K562 (cell line): ENCODE measurements at regions not wholly inside any gene's neighbourhood (a gene's known extent, or its start where the extent isn't known, plus 50 kb on each side); places are given as distances from the start of the nearest gene placed in this dataset.

ENCODE experiments used
- ATAC-seq: fragments of 200-7000 bp; cut with Tn5 transposase; 3 replicates; pipeline ENCODE4 v1.9.1; 2020; ENCODE audit warnings: moderate library complexity
- BruUV-seq: library from RNA; stranded (reverse); fragments of 400-500 nt; replicated peaks from 2 replicates; lab custom pipeline; 2021; lab: Mats Ljungman, UMichigan
- CTCF ChIA-PET: fragments of 300-600 bp; formaldehyde crosslinking; extraction: SDS; loops from one replicate; lab custom pipeline; 2021; ENCODE audit warnings: low intra/inter-chr PET ratio; lab: Yijun Ruan, JAX
- POLR2A ChIA-PET: fragments of 300-600, 350-650 bp; sonication (Branson Sonifier 250); formaldehyde crosslinking; extraction: SDS; loops from one replicate; lab custom pipeline; 2021; ENCODE audit warnings: antibody characterized with exemption, inconsistent platforms; lab: Yijun Ruan, JAX
- DNase-seq, 4 experiments: peaks; one replicate each; pipeline versions ENCODE4 v3.0.0 to v3.0.0-alpha.2; 2011 to 2018; ENCODE audit warnings: low spot score in 3 of 4, mixed read lengths in 3 of 4; ENCODE audit errors: extremely low read depth in 1 of 4
- FAIRE-seq: peaks from 2 replicates; lab custom pipeline; 2011; peaks lifted over from hg19 to GRCh38; lab: Jason Lieb, UNC
- H2AFZ ChIP-seq: 2 replicates; pipeline ENCODE4 v1.6.0; 2011; ENCODE audit warnings: low read depth, low read length, control low read depth, inconsistent platforms
- H3K27ac ChIP-seq: fragments of 200-600 bp; 3 replicates; pipeline ENCODE4 v1.8.0; 2011; ENCODE audit warnings: low read depth, mild to moderate bottlenecking, control low read depth, inconsistent platforms, low read length, moderate library complexity, mixed read lengths; ENCODE audit errors: extremely low read depth
- H3K27me3 ChIP-seq, 2 experiments: fragments of 300-600 bp in 1 of 2; 2 replicates in 1 of 2; 3 replicates in 1 of 2; pipeline versions ENCODE4 v1.6.0 to v1.8.0; 2011; ENCODE audit warnings: inconsistent platforms in 2 of 2, low read length in 2 of 2, mild to moderate bottlenecking in 1 of 2, mixed read lengths in 1 of 2, moderate library complexity in 1 of 2; ENCODE audit not compliant: control insufficient read depth in 2 of 2, insufficient read depth in 2 of 2
- H3K36me3 ChIP-seq: fragments of 300-600 bp; 3 replicates; pipeline ENCODE4 v1.8.0; 2011; ENCODE audit warnings: mild to moderate bottlenecking, low read length, inconsistent platforms; ENCODE audit not compliant: control insufficient read depth, insufficient read depth
- H3K4me1 ChIP-seq, 2 experiments: fragments of 200-600 bp in 1 of 2; replicated peaks in 1 of 2; 2 replicates in 1 of 2; 3 replicates in 1 of 2; pipeline versions ENCODE4 v1.5.1 to v1.8.0; 2011; ENCODE audit warnings: inconsistent platforms in 2 of 2, low read length in 2 of 2, mild to moderate bottlenecking in 1 of 2, mixed read lengths in 1 of 2, moderate library complexity in 1 of 2; ENCODE audit not compliant: control insufficient read depth in 2 of 2, insufficient read depth in 2 of 2
- H3K4me2 ChIP-seq: 2 replicates; pipeline ENCODE4 v1.6.1; 2011; ENCODE audit warnings: low read length, control low read depth, inconsistent platforms, mixed read lengths; ENCODE audit not compliant: insufficient read depth
- H3K4me3 ChIP-seq: fragments of 200-600 bp; sonication (generic), shearing (Covaris generic); 2 replicates; pipeline ENCODE4 v1.5.1; 2016; ENCODE audit warnings: control low read depth, inconsistent platforms
- H3K79me2 ChIP-seq: fragments of 200-600 bp; 3 replicates; pipeline ENCODE4 v1.8.0; 2011; ENCODE audit warnings: low read length, inconsistent platforms; ENCODE audit not compliant: control insufficient read depth, insufficient read depth
- H3K9ac ChIP-seq, 2 experiments: 2 replicates each; pipeline versions ENCODE4 v1.6.0 to v1.6.1; 2011; ENCODE audit warnings: low read depth in 2 of 2, low read length in 2 of 2, control low read depth in 1 of 2, inconsistent platforms in 1 of 2, mild to moderate bottlenecking in 1 of 2, mixed read lengths in 1 of 2; ENCODE audit not compliant: insufficient read depth in 1 of 2
- H3K9me1 ChIP-seq: one replicate; pipeline ENCODE4 v1.6.0; 2011; ENCODE audit warnings: inconsistent platforms, mild to moderate bottlenecking, low read length, moderate library complexity; ENCODE audit not compliant: control insufficient read depth, insufficient read depth
- H3K9me3 ChIP-seq: replicated peaks from 2 replicates; pipeline ENCODE4 v1.5.1; 2011; ENCODE audit warnings: low read depth, low read length, inconsistent platforms; ENCODE audit not compliant: control insufficient read depth, insufficient read depth
- H4K20me1 ChIP-seq: replicated peaks from 2 replicates; pipeline ENCODE4 v1.6.1; 2011; ENCODE audit warnings: low read length, inconsistent platforms, mixed read lengths; ENCODE audit not compliant: control insufficient read depth, insufficient read depth
- CHD2 ChIP-seq: IDR thresholded peaks from 2 replicates; pipeline ENCODE4 v1.6.1; 2011; ENCODE audit warnings: low read depth, low read length
- DPF2 ChIP-seq: fragments of 450-650 bp; IDR thresholded peaks from 2 replicates; pipeline ENCODE4 v1.6.1; 2016
- FIP1L1 ChIP-seq: fragments of 200-400 bp; formaldehyde crosslinking; IDR thresholded peaks from 2 replicates; pipeline ENCODE4 v1.6.1; 2018; ENCODE audit warnings: mild to moderate bottlenecking, low read depth, low read length; ENCODE audit not compliant: poor library complexity, severe bottlenecking
- HDAC8 ChIP-seq: fragments of 450-650 bp; IDR thresholded peaks from 2 replicates; pipeline ENCODE4 v1.6.1; 2016; ENCODE audit warnings: mild to moderate bottlenecking, missing genetic modification characterization, moderate library complexity, missing compliant biosample characterization
- MECOM ChIP-seq: fragments of 250-450 bp; sonication (Bioruptor Pico); IDR thresholded peaks from 2 replicates; pipeline ENCODE4 v1.8.0; 2022; ENCODE audit warnings: inconsistent platforms
- STAG1 ChIP-seq: sonication (generic); formaldehyde crosslinking; IDR thresholded peaks from 2 replicates; pipeline ENCODE4 v1.5.0; 2020; ENCODE audit warnings: missing genetic modification reagents, borderline replicate concordance
- U2AF2 ChIP-seq: fragments of 200-400 bp; formaldehyde crosslinking; optimal IDR thresholded peaks from 2 replicates; pipeline ENCODE3; 2017; ENCODE audit warnings: low read depth, mild to moderate bottlenecking, low read length
- ZFP30 ChIP-seq: fragments of 250-450 bp; sonication (Bioruptor Pico); IDR thresholded peaks from 2 replicates; pipeline ENCODE4 v1.8.0; 2022; ENCODE audit warnings: moderate library complexity, mild to moderate bottlenecking, inconsistent platforms, borderline replicate concordance
- ZNF217 ChIP-seq: sonication (generic); formaldehyde crosslinking; IDR thresholded peaks from 2 replicates; pipeline ENCODE4 v1.8.0; 2022; ENCODE audit warnings: mild to moderate bottlenecking, missing genetic modification reagents
- ZNF316 ChIP-seq: fragments of 450-650 bp; IDR thresholded peaks from 2 replicates; pipeline ENCODE4 v1.6.1; 2016
- ZNF354B ChIP-seq: fragments of 250-450 bp; sonication (Bioruptor Pico); IDR thresholded peaks from 2 replicates; pipeline ENCODE4 v1.4.0; 2020
- ZNF507 ChIP-seq: conservative IDR thresholded peaks from 2 replicates; pipeline ENCODE4 v1.6.1; 2017; ENCODE audit warnings: missing genetic modification characterization, missing compliant biosample characterization
- ZNF57 ChIP-seq: fragments of 450-650 bp; formaldehyde crosslinking; IDR thresholded peaks from 2 replicates; pipeline ENCODE4 v1.4.0; 2020; ENCODE audit warnings: mild to moderate bottlenecking, moderate library complexity
- WGBS: fragments of 100-300 bp; shearing (Covaris generic); methylation state at CpG from one replicate; pipeline ENCODE4 v1.1.6; 2016; ENCODE audit warnings: low coverage, mixed read lengths; ENCODE audit not compliant: insufficient coverage; ENCODE audit errors: missing lambda C conversion rate; 5-methylcytosine and 5-hydroxymethylcytosine counted together
- in situ Hi-C: fragments of 300-500 bp; cut with MboI; formaldehyde crosslinking; loops from 4 replicates; pipeline ENCODE4 v1.15.0; 2018; ENCODE audit warnings: inconsistent platforms, mixed read lengths
- intact Hi-C: fragments of 100-400 bp; cut with micrococcal nuclease; formaldehyde crosslinking; loops from 2 replicates; pipeline ENCODE4 v1.14.2; 2022
- TF ChIP-seq, protein P1 (sequence below): fragments of 450-650 bp; formaldehyde crosslinking; IDR thresholded peaks from 2 replicates; pipeline ENCODE4 v1.4.0; 2020; ENCODE audit warnings: mild to moderate bottlenecking, mixed read lengths
- TF ChIP-seq, protein P2 (sequence below): fragments of 250-450 bp; sonication (Bioruptor Pico); IDR thresholded peaks from 2 replicates; pipeline ENCODE4 v1.8.0; 2022; ENCODE audit warnings: inconsistent platforms, mild to moderate bottlenecking, moderate library complexity, borderline replicate concordance
- TF ChIP-seq, protein P3 (sequence below): fragments of 450-650 bp; formaldehyde crosslinking; IDR thresholded peaks from 2 replicates; pipeline ENCODE4 v1.4.0; 2022; ENCODE audit warnings: mild to moderate bottlenecking, moderate library complexity

DNA sequence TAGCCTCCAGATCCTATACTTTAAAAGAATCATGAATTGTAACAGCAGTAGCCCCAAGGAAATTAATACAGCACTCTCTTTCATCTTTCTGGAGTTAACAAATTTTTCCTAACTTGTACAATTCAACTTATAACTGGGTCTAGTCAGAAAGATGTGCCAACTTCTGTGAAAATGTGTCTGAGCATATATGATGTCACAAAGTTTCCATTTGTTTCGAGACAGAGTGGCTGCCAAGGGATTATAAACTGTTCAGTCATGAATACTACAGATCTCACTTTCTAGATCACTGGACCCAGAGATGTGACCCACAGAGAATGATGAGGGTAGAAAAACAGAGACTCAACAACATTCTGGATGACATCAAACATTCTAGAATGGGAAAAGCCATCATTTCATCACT lies 249.2 kb upstream of the PHF14 start (continued):
- no peak for TF ChIP-seq ZNF217
- TF ChIP-seq, protein P1, sequence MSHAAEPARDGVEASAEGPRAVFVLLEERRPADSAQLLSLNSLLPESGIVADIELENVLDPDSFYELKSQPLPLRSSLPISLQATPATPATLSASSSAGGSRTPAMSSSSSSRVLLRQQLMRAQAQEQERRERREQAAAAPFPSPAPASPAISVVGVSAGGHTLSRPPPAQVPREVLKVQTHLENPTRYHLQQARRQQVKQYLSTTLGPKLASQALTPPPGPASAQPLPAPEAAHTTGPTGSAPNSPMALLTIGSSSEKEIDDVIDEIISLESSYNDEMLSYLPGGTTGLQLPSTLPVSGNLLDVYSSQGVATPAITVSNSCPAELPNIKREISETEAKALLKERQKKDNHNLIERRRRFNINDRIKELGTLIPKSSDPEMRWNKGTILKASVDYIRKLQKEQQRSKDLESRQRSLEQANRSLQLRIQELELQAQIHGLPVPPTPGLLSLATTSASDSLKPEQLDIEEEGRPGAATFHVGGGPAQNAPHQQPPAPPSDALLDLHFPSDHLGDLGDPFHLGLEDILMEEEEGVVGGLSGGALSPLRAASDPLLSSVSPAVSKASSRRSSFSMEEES (CRISPR knock-in tag), result no peak
- TF ChIP-seq, protein P2, sequence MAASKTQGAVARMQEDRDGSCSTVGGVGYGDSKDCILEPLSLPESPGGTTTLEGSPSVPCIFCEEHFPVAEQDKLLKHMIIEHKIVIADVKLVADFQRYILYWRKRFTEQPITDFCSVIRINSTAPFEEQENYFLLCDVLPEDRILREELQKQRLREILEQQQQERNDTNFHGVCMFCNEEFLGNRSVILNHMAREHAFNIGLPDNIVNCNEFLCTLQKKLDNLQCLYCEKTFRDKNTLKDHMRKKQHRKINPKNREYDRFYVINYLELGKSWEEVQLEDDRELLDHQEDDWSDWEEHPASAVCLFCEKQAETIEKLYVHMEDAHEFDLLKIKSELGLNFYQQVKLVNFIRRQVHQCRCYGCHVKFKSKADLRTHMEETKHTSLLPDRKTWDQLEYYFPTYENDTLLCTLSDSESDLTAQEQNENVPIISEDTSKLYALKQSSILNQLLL (CRISPR knock-in tag), result no peak
- TF ChIP-seq U2AF2, result no peak
- no peak for TF ChIP-seq STAG1 (CRISPR knock-in tag)
- TF ChIP-seq, protein P3, sequence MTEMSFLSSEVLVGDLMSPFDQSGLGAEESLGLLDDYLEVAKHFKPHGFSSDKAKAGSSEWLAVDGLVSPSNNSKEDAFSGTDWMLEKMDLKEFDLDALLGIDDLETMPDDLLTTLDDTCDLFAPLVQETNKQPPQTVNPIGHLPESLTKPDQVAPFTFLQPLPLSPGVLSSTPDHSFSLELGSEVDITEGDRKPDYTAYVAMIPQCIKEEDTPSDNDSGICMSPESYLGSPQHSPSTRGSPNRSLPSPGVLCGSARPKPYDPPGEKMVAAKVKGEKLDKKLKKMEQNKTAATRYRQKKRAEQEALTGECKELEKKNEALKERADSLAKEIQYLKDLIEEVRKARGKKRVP, result no peak
- TF ChIP-seq FIP1L1, result no peak

DNA sequence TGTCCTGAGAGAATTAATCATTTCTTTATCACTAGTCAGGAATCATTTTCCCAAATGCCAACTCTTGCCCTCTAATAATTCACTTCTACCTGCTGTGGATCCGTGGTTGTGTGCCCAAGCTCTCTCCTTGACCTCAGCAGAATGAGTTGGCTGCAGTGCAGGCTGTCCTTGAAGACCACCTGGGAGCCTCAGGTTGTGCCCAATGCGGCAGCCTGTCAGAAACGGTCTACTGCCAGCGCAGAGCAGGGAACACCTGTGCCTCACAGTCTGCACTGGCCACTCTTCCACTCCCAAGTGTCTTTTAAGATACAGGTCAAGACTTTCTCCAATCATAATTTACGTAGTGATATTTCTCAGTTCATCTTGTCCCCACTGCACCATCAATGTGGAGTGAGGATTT lies 246.0 kb upstream of the PHF14 start:
- Histone ChIP-seq H3K4me2 (no peak overlapping the region), H3K27ac (no peak overlapping the region), H3K9ac (no peak overlapping the region), H3K9me3 (no peaks in the 10 kb centered on the region), H3K36me3 (peaks cover 36% of the 10 kb centered on the region), H3K79me2 (peaks cover 96% of the 10 kb centered on the region), H2AFZ (no peak overlapping the region), H3K9me1 (no peaks in the 10 kb centered on the region), H4K20me1 (no peaks in the 10 kb centered on the region), H3K4me1 (peaks cover 0 to 8% of the 10 kb centered on the region in 2 experiments; a peak in 2 of 5 replicates), H3K4me3 (no peak overlapping the region), H3K27me3 (no peaks in the 10 kb centered on the region)
- no peak for FAIRE-seq
- in situ Hi-C loops, result no loop called here
- 77% methylated on average over 5 of the region's 5 CpGs for WGBS
- intact Hi-C loops, result no loop called here
- BruUV-seq, result no TSS peak
- ChIA-PET POLR2A (interaction anchor here (1.0 kb wide), 1 partner anchor 20 kb away, joined by 3 read pairs; no protein-coding TSS in a partner anchor), CTCF (no interaction called here)
- ATAC-seq, result no peak
- DNase-seq, result no peak
- TF ChIP-seq DPF2 (no peak), ZFP30 (no peak), HDAC8 (no peak), MECOM (no peak), ZNF354B (CRISPR knock-in tag) (no peak), ZNF507 (no peak), CHD2 (no peak), ZNF57 (no peak), ZNF316 (no peak)
